ENCODE measurements at regions not wholly inside any gene's neighbourhood (a gene's known extent, or its start where the extent isn't known, plus 50 kb on each side); places are given as distances from the start of the nearest gene placed in this dataset.

DNA sequence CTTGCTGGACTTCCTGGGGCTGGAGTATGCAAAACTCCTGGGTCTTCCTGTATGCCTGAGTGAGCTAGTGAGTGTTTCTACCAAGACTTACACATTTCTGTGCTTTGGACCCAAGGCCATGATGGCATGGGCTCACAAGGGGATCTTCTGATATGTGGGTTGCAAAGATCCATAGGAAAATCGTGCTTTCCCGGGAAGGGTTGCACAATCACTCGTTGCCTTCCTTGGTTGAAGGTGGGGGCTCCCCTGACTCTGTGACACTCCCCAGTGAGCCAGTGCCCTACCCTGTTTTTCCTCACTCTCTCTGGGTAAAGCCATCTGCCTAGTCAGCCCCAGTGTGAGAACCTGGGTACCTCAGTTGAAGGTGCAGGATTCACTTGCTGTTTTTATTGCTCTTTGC, 114.0 kb upstream of the CCDC179 start:
- Histone ChIP-seq H3K9ac (ENCODE audit: low read depth in 1 of 2, low read length in 2 of 2) (no peak overlapping the region), H3K36me3 (ENCODE audit: control insufficient read depth in 2 of 2, insufficient read depth in 2 of 2, low read length in 2 of 2) (no peaks in the 10 kb centered on the region), H3K4me1 (ENCODE audit: control insufficient read depth in 2 of 2, insufficient read depth in 2 of 2, low read length in 2 of 2) (no peaks in the 10 kb centered on the region), H3K27me3 (ENCODE audit: control insufficient read depth in 2 of 2, insufficient read depth in 2 of 2, low read length in 2 of 2) (no peaks in the 10 kb centered on the region), H3K9me3 (ENCODE audit: control insufficient read depth in 2 of 2, low read length in 2 of 2) (no peaks in the 10 kb centered on the region), H3K4me3 (ENCODE audit: low read length in 2 of 2) (no peak overlapping the region), H3K27ac (ENCODE audit: low read depth in 2 of 2, low read length in 2 of 2) (no peak overlapping the region)

DNA sequence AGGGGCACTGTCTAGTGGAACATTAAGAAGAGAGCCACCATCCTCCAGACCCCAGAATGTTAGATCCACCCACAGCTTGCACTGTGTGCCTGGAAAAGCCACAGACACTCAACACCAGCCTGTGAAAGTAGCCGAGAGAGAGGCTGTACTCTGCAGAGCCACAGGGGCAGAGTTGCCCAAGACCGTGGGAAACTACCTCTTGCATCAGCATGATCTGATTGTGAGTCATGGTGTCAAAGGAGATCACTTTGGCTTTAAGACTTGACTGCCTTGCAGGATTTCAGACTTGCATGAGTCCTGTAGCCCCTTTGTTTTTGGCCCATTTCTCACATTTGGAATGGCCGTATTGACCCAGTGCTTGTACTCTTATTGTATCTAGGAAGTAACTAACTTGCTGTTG, 115.9 kb upstream of the CCDC179 start:
- no peak overlapping the region for H3K27ac ChIP-seq (ENCODE audit: low read depth in 2 of 2, low read length in 2 of 2)
- H3K9ac ChIP-seq (ENCODE audit: low read depth in 1 of 2, low read length in 2 of 2), result no peak overlapping the region
- no peaks in the 10 kb centered on the region for H3K9me3 ChIP-seq (ENCODE audit: control insufficient read depth in 2 of 2, low read length in 2 of 2)
- no peaks in the 10 kb centered on the region for H3K4me1 ChIP-seq (ENCODE audit: control insufficient read depth in 2 of 2, insufficient read depth in 2 of 2, low read length in 2 of 2)
- no peaks in the 10 kb centered on the region for H3K36me3 ChIP-seq (ENCODE audit: control insufficient read depth in 2 of 2, insufficient read depth in 2 of 2, low read length in 2 of 2)
- no peaks in the 10 kb centered on the region for H3K27me3 ChIP-seq (ENCODE audit: control insufficient read depth in 2 of 2, insufficient read depth in 2 of 2, low read length in 2 of 2)
- H3K4me3 ChIP-seq (ENCODE audit: low read length in 2 of 2), result no peak overlapping the region

- no peaks in the 10 kb centered on the region for H3K9me3 ChIP-seq (ENCODE audit: control insufficient read depth in 2 of 2, low read length in 2 of 2)
- no peak overlapping the region for H3K4me3 ChIP-seq (ENCODE audit: low read length in 2 of 2)
- no peaks in the 10 kb centered on the region for H3K36me3 ChIP-seq (ENCODE audit: control insufficient read depth in 2 of 2, insufficient read depth in 2 of 2, low read length in 2 of 2)
- H3K27ac ChIP-seq (ENCODE audit: low read depth in 2 of 2, low read length in 2 of 2), result no peak overlapping the region
- H3K4me1 ChIP-seq (ENCODE audit: control insufficient read depth in 2 of 2, insufficient read depth in 2 of 2, low read length in 2 of 2), result no peaks in the 10 kb centered on the region
- no peak overlapping the region for H3K9ac ChIP-seq (ENCODE audit: low read depth in 1 of 2, low read length in 2 of 2)
- no peaks in the 10 kb centered on the region for H3K27me3 ChIP-seq (ENCODE audit: control insufficient read depth in 2 of 2, insufficient read depth in 2 of 2, low read length in 2 of 2)
These were observed 122.6 kb upstream of the CCDC179 start for GRCh38 chr11:22982903-22983302.

DNA sequence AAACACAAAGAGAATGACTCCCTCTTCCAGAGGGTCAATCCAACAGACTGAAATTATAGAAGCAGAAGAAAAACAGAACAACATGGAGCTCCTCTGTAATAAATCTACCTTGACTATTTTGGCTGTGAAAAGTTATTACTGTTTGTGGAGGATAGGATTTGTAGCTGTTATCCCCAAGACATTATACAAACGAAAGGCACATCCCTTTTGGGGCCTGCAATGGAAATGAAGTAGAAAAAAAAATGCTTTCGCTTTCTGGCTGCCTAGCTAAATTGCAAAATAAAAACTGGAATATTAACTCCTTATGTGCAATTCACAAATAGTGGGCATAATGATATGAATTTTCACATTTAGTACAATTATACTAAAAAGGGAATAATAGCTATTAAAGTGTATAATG, 123.8 kb upstream of the CCDC179 start:
- Histone ChIP-seq H3K9ac (ENCODE audit: low read depth in 1 of 2, low read length in 2 of 2) (no peak overlapping the region), H3K9me3 (ENCODE audit: control insufficient read depth in 2 of 2, low read length in 2 of 2) (no peaks in the 10 kb centered on the region), H3K4me3 (ENCODE audit: low read length in 2 of 2) (no peak overlapping the region), H3K27me3 (ENCODE audit: control insufficient read depth in 2 of 2, insufficient read depth in 2 of 2, low read length in 2 of 2) (no peaks in the 10 kb centered on the region), H3K36me3 (ENCODE audit: control insufficient read depth in 2 of 2, insufficient read depth in 2 of 2, low read length in 2 of 2) (no peaks in the 10 kb centered on the region), H3K4me1 (ENCODE audit: control insufficient read depth in 2 of 2, insufficient read depth in 2 of 2, low read length in 2 of 2) (no peaks in the 10 kb centered on the region), H3K27ac (ENCODE audit: low read depth in 2 of 2, low read length in 2 of 2) (no peak overlapping the region)

DNA sequence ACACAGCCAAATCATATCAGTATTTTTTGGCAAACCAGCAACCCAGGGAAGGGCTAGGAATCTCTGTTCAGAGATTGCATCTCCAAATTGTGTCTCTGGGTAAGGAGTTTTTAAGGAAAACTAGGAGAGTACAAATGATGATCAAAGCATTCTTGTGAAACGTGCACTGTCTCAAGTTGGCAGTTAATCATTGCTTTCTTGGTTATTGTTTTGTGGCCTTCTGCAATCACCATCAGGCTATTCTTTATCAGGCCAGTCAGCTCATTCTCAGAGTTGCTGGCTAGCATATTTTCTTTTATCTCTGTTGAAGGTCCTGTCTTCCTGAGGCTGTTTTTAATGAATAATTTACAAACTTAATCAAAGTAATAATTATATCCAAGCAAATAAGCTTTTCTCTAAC, 129.1 kb upstream of the CCDC179 start:
- Histone ChIP-seq H3K9me3 (ENCODE audit: control insufficient read depth in 2 of 2, low read length in 2 of 2) (peaks cover 3 to 4% of the 10 kb centered on the region in 2 donors), H3K9ac (ENCODE audit: low read depth in 1 of 2, low read length in 2 of 2) (no peak overlapping the region), H3K4me3 (ENCODE audit: low read length in 2 of 2) (no peak overlapping the region), H3K27me3 (ENCODE audit: control insufficient read depth in 2 of 2, insufficient read depth in 2 of 2, low read length in 2 of 2) (no peaks in the 10 kb centered on the region), H3K4me1 (ENCODE audit: control insufficient read depth in 2 of 2, insufficient read depth in 2 of 2, low read length in 2 of 2) (no peaks in the 10 kb centered on the region), H3K27ac (ENCODE audit: low read depth in 2 of 2, low read length in 2 of 2) (no peak overlapping the region), H3K36me3 (ENCODE audit: control insufficient read depth in 2 of 2, insufficient read depth in 2 of 2, low read length in 2 of 2) (no peaks in the 10 kb centered on the region)

DNA sequence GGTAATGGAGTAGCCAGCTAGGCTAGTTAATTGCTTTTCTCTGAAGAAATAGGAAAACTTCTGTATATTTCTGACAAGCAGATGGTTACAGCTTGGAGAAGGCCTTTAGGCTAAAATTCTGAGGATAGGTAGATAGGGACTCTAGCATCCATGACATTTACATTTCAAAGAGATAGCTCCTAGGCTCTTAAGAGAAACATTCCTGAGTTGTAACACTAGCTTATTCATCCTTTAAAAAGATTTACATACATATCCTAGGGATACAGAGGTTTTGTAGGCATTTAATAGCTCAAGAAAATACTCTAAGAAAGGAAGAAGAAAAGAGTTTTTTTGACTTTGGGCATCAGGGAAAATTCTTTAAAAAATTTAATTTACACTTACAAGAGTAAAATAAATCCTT, 130.9 kb upstream of the CCDC179 start:
- H3K4me3 ChIP-seq (ENCODE audit: low read length in 2 of 2), result no peak overlapping the region
- no peak overlapping the region for H3K27ac ChIP-seq (ENCODE audit: low read depth in 2 of 2, low read length in 2 of 2)
- no peaks in the 10 kb centered on the region for H3K4me1 ChIP-seq (ENCODE audit: control insufficient read depth in 2 of 2, insufficient read depth in 2 of 2, low read length in 2 of 2)
- H3K9ac ChIP-seq (ENCODE audit: low read depth in 1 of 2, low read length in 2 of 2), result no peak overlapping the region
- H3K27me3 ChIP-seq (ENCODE audit: control insufficient read depth in 2 of 2, insufficient read depth in 2 of 2, low read length in 2 of 2), result no peaks in the 10 kb centered on the region
- no peaks in the 10 kb centered on the region for H3K36me3 ChIP-seq (ENCODE audit: control insufficient read depth in 2 of 2, insufficient read depth in 2 of 2, low read length in 2 of 2)
- H3K9me3 ChIP-seq (ENCODE audit: control insufficient read depth in 2 of 2, low read length in 2 of 2), result peaks cover 3 to 4% of the 10 kb centered on the region in 2 donors

DNA sequence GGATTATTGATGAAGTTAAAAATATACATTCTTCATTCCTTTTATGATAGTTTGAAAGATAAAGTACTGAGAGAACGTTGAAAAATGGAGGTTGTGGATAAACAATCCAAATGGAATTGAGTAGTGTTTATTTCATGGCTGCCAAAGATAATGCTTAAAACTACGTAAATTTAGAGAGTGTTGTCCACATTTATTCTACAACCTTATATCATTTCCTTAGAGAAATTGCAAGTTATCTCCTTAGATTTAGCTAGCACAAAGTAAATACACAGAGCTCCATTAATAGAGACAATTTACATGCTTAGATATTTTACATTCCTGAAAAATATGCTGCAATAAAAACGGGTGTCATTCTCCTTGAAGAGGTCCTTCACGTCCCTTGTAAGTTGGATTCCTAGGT, 146.5 kb upstream of the CCDC179 start:
- Histone ChIP-seq H3K36me3 (ENCODE audit: control insufficient read depth in 2 of 2, insufficient read depth in 2 of 2, low read length in 2 of 2) (no peaks in the 10 kb centered on the region), H3K4me1 (ENCODE audit: control insufficient read depth in 2 of 2, insufficient read depth in 2 of 2, low read length in 2 of 2) (no peaks in the 10 kb centered on the region), H3K27me3 (ENCODE audit: control insufficient read depth in 2 of 2, insufficient read depth in 2 of 2, low read length in 2 of 2) (no peaks in the 10 kb centered on the region), H3K4me3 (ENCODE audit: low read length in 2 of 2) (no peak overlapping the region), H3K9ac (ENCODE audit: low read depth in 1 of 2, low read length in 2 of 2) (no peak overlapping the region), H3K9me3 (ENCODE audit: control insufficient read depth in 2 of 2, low read length in 2 of 2) (peaks cover 0 to 4% of the 10 kb centered on the region in 2 donors), H3K27ac (ENCODE audit: low read depth in 2 of 2, low read length in 2 of 2) (no peak overlapping the region)

- H3K27ac ChIP-seq (ENCODE audit: low read depth in 2 of 2, low read length in 2 of 2), result no peak overlapping the region
- no peak overlapping the region for H3K4me3 ChIP-seq (ENCODE audit: low read length in 2 of 2)
These were observed 150.6 kb upstream of the CCDC179 start for GRCh38 chr11:23010790-23011335.

GRCh38 chr11:23012930-23013329, 152.7 kb upstream of the CCDC179 start:
- Histone ChIP-seq H3K9ac (ENCODE audit: low read depth in 1 of 2, low read length in 2 of 2) (no peak overlapping the region), H3K27ac (ENCODE audit: low read depth in 2 of 2, low read length in 2 of 2) (no peak overlapping the region), H3K9me3 (ENCODE audit: control insufficient read depth in 2 of 2, low read length in 2 of 2) (no peaks in the 10 kb centered on the region), H3K36me3 (ENCODE audit: control insufficient read depth in 2 of 2, insufficient read depth in 2 of 2, low read length in 2 of 2) (no peaks in the 10 kb centered on the region), H3K4me1 (ENCODE audit: control insufficient read depth in 2 of 2, insufficient read depth in 2 of 2, low read length in 2 of 2) (no peaks in the 10 kb centered on the region), H3K27me3 (ENCODE audit: control insufficient read depth in 2 of 2, insufficient read depth in 2 of 2, low read length in 2 of 2) (no peaks in the 10 kb centered on the region), H3K4me3 (ENCODE audit: low read length in 2 of 2) (no peak overlapping the region)

More at GRCh38 chr11:23010790-23011335, 150.6 kb upstream of the CCDC179 start:
- Histone ChIP-seq H3K36me3 (ENCODE audit: control insufficient read depth in 2 of 2, insufficient read depth in 2 of 2, low read length in 2 of 2) (no peaks in the 10 kb centered on the region), H3K9ac (ENCODE audit: low read depth in 1 of 2, low read length in 2 of 2) (no peak overlapping the region), H3K27me3 (ENCODE audit: control insufficient read depth in 2 of 2, insufficient read depth in 2 of 2, low read length in 2 of 2) (no peaks in the 10 kb centered on the region), H3K4me1 (ENCODE audit: control insufficient read depth in 2 of 2, insufficient read depth in 2 of 2, low read length in 2 of 2) (no peaks in the 10 kb centered on the region), H3K9me3 (ENCODE audit: control insufficient read depth in 2 of 2, low read length in 2 of 2) (no peaks in the 10 kb centered on the region)

GRCh38 chr11:23013509-23013908, 153.2 kb upstream of the CCDC179 start:
- no peaks in the 10 kb centered on the region for H3K36me3 ChIP-seq (ENCODE audit: control insufficient read depth in 2 of 2, insufficient read depth in 2 of 2, low read length in 2 of 2)
- no peak overlapping the region for H3K9ac ChIP-seq (ENCODE audit: low read depth in 1 of 2, low read length in 2 of 2)
- H3K9me3 ChIP-seq (ENCODE audit: control insufficient read depth in 2 of 2, low read length in 2 of 2), result no peaks in the 10 kb centered on the region
- no peak overlapping the region for H3K4me3 ChIP-seq (ENCODE audit: low read length in 2 of 2)
- no peak overlapping the region for H3K27ac ChIP-seq (ENCODE audit: low read depth in 2 of 2, low read length in 2 of 2)
- H3K27me3 ChIP-seq (ENCODE audit: control insufficient read depth in 2 of 2, insufficient read depth in 2 of 2, low read length in 2 of 2), result no peaks in the 10 kb centered on the region
- no peaks in the 10 kb centered on the region for H3K4me1 ChIP-seq (ENCODE audit: control insufficient read depth in 2 of 2, insufficient read depth in 2 of 2, low read length in 2 of 2)

Data from mucosa of rectum (tissue), 2 donors.